ENCODE measurements at regions not wholly inside any gene's neighbourhood (a gene's known extent, or its start where the extent isn't known, plus 50 kb on each side); places are given as distances from the start of the nearest gene placed in this dataset.

DNA sequence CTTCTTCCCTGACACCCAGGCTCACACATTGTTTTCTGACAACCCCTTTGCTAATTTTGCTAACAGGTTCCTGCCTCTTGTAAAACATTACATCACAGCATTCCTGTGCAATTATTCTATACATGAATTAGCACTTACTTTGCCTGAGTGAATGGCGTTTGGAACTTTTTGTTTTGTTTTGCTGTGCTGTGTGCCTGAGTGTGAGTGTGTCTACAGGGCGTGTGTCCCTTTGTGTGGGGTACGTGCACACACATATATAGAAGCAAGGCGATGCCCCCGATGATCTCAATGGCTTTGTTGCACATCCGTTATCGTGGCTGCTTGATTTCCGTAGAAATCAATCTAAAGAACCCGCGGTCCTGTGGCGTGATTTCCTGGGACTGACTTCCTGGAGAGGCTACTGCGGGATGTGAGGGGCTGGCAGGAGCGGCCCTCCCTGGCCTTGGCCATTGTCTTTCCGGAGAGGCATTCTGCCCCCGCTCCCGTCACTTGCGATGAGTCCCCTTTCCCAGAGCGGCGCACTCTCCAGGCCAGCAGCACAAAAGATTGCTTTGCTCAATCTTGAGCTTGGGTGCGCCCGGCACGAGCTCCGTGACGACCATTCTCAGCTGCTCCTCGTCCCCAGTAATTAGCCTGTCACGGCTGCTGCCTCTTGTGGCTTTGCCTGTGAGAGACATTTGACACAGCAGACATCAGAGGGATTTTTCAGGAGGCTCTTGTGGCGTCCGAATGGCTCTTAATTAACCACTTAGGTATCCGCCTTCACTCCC is 398.1 kb upstream of the IRX1 start:
- DNase-seq (ENCODE audit: low read depth) = no peak

DNA sequence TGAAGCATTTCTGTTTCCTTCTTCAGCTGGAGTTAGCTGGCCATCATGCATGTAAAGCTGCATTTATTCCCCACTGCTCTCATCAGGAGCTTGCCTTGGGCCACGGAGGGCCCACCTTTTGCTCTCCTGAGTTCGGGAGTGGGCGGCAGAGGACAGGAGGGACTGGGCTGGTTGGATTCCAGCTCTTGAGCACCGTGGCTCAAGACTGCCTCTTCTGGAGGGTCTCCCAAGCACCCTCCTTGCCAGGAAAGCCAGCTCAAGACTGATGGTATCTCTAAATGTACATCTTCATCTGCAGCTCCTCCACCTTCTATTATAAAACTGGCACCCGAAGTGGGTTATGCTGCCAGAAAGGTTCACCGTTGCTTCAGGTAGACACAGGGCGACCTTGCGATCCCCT is 399.6 kb upstream of the IRX1 start:
- no peak for DNase-seq (ENCODE audit: low read depth)

DNA sequence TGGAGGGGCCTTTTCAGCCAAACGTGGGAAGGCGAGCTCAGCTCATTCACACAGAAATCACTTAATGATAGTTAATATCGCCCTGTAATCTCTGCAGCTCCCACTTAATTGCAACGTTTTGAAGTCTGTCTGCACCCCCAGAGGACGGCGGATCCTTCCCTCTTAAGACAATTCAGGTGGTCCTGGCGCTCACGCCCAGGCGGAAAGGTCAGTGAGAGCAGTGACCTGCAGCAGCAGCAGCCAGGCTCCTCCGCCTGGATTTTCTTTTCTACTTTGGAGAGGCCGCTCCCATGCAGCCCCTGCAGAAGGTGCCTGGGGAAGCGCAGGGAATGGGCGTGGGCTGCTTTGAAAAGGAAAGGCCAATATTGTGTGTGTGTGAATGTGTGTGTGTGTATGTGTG is 400.9 kb upstream of the IRX1 start:
- no peak for DNase-seq (ENCODE audit: low read depth)

DNA sequence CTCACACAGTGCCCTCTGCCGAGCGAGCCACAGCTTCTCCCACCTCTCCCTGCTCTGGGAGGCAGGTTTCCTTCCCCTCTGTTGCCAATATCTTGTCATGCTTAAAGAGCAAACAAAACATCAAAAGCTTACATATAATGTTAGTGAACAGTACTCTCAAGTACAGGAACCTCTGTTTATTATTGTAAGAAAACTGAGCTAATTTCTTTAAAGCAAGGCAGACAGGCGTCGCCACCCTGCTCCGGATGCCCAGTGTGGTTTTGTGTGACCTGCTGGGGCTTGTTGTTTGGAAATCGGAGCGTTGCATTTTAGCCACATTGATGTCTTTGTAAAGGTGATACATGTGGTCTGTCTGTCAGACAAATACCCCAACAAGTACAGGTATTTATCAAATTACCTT is 401.4 kb upstream of the IRX1 start:
- DNase-seq (ENCODE audit: low read depth) = no peak

DNA sequence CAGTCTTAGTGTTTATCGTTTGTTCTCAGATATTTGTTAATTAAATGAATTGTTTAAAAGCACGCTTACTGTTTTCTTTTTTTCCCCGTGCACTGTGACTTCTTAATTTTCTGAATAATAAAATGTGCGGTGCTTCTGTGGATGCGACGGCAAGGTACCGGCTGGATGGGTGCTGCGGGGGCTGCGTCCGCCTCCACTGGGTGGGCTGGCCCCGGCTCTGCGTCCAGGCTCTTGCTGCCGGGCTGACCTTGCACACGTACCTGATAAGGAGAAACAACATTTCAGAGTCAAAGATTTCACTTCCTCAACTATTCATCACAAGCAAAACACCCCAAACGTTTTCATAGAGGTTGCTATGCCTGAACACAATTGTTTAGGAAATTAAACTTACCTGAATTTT is 404.0 kb upstream of the IRX1 start:
- DNase-seq (ENCODE audit: low read depth) = no peak

DNA sequence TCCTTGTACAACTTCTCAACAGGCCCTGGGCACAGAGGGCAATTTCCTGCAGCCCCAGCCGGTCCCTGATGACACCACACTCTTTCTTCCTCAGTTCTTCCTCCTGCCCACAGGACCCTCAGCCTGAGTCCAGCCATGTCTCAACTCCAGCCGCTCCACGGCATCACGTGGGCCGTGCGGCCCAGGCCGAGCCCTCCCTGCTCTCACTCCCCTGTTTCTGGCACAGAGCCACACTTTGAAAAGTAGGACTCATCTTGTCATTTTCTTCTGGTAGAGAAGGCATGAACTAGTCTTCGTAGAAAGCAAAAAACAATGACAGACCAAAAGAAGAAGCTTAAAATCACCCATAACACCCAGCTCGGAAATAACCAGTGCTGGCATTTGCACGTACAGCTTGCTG is 404.7 kb upstream of the IRX1 start:
- DNase-seq (ENCODE audit: low read depth) = no peak

DNA sequence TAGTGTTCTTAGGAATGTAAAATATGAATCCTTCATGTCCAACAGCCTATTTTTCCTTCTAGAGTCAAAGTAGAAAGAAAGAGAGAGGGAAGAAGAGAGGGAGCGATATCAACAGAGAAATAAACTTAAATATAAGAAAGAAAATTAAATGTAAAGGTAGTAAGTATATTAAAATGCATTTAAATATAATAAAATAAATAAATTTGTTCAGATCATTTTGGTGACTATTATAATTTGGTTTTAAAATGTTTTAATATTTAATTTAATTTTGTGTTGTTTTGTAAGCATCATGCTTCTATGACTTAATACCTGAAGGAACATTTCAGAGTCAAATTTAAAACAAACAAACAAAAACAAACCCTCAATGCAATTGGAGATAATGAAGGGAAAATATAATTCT is 405.2 kb upstream of the IRX1 start:
- DNase-seq (ENCODE audit: low read depth) = no peak

DNA sequence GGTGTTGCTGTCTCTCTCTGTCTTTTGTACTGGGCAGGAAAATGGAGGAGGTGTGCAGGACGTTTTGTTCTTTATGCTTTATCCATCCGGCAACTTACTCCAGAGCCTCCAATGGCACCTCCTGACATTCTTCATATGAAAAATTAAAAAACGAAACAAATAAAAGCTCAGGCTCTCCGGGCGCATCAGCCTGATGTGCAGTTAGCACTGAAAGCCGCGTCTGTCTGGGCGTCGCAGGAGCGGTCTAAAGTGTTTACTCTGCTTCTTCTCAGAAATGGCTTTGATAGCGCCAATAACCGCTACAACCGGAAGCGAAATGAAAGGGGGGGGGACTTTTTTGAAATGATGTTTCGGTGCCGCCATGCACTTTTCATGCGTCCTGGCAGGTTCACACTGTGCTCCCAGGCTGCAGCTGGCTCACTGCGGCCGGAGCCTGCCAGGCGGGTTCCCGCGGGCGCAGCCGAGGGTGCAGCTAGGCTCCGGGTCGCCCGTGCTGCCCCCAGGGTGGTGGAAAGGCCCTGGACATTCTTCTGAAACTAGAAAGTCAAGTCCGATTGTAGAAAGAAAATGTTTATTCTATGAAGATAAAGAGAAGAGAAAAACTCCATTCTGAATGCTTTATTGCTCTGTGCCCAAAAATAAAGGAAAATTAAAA is 407.7 kb upstream of the IRX1 start:
- no peak for DNase-seq (ENCODE audit: low read depth)

DNA sequence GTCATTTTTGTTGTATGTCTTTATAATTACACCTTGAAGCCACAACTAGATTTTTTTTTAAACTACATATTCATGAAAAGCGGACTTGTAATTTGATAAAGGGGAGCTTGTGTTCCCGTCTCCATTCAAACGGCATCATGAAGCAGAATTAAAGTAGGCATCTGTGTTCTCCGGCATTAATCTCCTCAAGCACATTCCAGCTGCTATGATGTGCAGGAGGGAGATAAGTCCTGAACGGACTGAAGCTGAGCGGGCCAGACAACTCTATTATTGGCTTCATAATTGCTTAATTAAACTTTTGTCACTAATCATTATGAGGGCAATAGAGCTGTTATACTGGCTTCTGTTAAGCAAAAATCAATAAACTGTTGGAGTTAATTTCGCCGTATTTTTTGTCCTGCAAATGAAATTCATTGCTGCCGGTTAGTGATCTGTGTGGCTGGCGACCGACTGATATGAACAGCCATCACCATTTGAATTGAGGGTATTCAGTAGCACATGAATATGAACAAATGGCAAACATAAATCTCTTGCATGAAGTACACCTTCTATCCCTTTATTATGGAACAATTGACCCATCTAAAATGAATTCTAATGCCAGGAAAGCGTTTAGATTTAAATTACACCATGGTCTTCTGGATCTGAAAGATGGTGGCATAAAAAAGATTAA is 408.8 kb upstream of the IRX1 start:
- no peak for DNase-seq (ENCODE audit: low read depth)

DNA sequence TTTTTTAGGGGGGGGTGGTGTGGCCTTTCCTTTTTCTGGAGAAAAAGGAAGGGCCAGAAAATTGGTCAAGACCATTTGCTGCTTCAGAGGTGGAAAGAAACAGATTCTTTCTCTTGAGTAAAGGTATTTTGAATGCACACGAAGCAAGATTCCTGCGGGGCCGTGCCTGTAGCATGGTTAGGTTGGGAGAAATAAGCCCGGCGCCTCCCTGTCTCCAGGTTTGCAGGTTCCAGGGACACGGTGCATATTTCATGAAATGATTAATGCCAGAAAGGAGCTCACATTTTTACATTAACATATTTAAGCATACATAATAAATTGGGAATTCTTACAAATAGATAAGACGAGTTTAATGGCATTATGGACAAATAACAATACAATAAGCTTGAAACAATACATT is 409.5 kb upstream of the IRX1 start:
- no peak for DNase-seq (ENCODE audit: low read depth)

DNA sequence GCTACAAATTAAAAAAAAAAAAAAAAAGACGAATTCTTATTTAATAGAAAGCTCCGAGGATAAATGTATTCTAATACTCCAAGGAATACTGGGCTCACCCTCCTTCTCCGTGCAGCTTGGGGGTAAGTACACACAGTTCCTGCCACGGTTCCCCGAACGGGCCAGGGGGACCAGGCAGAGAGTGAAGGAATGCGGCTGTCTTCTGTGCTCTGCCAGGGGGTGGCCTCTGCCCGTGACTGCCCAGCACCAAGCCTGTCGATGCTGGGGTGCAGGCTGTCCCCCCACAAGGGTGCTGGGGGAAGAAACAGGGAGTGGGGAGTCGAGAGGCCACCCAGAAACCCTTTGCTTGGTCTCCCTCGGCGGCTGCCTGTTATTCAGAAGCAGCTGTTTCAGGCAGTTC is 410.1 kb upstream of the IRX1 start:
- no peak for DNase-seq (ENCODE audit: low read depth)

DNA sequence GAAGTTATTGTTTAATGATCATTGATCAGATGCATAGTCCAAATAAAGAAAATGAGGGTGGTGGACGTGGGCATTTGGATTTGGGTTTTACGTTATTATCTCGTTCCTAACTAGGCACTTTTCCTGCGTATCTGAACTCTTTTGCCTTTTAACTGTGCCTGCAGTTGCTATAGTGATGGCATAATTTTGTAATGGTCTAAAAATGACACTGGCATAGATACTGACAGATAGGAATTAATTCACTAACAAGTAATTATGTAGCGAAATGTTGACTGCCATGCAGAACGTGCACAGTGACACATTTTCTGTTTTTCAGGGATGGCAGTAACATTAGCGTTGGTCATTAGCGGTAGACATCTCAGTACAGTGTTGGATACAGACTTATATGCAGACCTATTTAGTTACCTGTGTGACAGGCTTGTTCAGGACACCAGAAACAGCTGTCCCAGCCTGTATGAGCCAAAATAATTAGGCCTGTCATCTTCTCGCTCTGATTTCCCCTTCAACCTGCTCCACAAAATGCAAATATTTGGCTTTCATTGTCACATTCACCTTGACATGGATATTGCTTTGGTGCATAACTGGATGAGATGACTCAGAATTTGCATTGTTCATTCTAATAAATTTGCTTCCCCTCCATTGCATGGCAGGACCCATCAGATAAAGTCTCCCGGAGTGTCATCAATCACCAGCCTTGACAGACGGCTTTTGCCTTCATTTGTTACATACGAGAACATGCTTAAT is 413.3 kb upstream of the IRX1 start:
- no peak for DNase-seq (ENCODE audit: low read depth)

DNA sequence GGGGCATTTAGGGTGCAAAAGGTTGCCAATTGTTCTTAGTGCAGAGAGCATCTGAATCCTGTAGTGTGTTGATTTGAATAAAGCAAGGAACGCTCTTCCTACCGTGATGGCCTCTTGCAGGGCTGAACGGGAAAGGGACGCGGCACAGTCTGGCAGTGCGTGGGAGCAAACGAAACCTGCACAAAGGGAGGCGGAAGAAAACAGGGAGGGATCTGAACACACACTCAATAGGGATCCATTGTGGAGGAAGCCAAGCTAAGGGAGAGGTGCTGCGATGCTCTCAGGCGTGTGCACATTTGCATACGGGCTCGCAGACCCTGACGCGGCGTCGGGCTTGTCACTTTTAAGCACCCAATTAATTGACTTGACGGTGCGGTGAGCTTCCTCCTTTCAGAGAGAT is 414.0 kb upstream of the IRX1 start:
- DNase-seq (ENCODE audit: low read depth) = no peak

DNA sequence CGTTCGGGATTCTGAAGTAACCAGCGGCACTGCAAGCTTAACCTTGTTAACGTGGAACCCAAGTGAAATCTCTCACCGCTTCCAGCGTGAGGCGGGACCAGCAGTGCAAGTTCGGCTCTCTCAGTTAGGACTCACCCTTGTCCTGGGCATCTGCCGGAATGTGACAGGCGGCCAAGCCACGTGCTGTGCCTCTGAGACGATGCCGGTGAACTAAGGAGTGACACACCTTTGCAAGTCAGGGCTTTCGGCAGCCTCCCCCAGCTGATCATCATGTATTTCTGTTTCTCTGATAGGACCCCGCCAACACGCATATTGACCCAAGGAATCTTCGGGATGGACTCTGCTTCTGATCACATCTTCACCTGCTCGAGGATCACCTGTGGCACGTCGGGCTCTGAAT is 415.0 kb upstream of the IRX1 start:
- no peak for DNase-seq (ENCODE audit: low read depth)

DNA sequence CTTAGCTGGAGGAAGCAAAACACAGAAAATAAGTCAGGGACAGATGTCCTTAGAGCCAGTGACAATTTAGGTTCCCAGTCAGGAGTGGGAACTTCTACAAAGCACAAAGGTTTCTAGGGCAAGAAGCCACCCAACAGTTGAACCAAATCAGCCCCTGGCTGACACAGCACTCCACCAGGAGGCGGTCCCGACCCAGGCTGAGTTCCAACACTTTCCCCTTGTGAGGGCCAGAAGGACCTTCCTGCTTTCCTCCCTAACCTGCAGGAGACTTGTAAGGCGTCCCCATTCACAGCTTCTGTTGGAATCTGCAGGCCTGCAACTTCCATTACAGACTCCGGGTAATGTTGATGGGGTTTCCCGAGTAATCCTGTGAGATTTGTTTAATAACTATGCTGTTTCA is 416.4 kb upstream of the IRX1 start:
- DNase-seq (ENCODE audit: low read depth) = no peak

DNA sequence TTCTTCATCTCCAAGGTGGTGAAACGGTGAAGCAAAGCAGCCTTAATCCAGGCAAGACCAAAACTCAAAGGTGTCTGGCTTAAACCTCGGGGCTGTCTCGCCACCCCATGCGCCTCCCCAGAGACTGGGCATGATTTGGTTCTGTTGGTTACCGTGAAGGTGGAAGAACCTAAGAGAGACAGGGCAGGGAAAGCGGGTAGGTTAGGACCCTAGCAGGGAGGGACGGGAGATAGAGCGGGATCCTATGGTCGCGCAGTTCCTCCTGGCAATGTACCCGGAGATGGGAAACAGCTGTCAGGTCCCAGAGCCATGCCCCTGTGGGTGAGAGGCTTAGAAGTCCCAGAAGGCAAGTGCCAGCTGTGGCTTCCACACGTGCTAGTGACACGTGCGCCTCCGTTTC is 418.3 kb upstream of the IRX1 start:
- DNase-seq (ENCODE audit: low read depth) = no peak

DNA sequence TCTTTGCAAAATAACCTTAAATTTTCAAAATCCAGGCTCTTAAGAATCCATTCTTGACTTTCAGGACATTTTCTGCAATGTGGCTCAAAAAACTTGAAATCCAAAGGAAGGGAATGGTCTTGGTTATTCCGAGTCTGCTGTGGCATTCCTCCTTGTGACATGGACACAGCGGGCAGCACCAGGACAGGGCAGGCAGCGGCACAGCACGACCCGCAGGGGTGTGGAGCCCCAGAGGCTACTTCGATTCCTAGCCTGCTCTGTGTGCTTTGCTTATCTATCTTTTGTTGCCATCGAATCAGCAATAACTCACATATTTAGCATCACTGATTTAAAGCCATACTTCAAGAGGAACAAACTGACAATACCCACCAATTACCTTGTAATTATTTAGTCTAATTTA is 420.2 kb upstream of the IRX1 start:
- no peak for DNase-seq (ENCODE audit: low read depth)

DNA sequence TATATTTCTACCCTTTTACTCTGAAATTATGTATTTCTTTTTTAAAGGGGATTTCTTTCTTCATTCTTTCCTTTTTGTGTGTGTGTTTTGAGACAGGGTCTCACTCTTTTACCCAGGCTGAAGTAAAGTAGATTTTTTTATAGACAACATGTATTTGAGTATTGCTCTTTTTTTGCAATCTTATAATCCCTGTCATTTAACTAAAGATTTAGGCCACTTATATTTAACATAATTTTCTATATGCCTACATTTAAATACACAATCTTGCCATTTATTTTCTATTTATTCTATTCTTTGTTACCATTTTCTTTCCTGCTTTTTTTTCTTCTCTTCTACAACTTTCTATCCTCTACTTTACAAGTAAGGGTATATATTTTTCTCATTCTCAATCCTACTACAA is 416.0 kb upstream of the IRX2 start:
- no peak for DNase-seq (ENCODE audit: low read depth)

DNA sequence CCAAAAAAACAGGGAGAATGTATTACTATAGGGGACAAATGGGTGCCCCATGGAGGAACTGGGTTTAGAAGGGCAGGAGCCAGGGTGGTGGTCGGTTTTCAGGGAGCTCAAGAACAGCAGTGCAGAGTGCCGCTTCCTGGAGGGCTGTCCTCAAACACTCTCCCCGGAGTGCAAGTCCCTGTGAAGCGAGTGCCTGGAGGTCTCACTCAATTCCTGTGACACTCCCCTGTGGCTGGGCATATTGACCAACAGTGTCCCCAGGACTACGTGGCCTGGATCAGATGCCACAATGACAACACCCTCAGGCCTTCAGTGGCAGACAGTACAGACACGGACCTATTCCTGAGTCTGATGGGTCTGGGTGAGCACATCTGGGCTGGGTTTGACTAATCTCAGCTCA is 412.1 kb upstream of the IRX2 start:
- no peak for DNase-seq (ENCODE audit: low read depth)

DNA sequence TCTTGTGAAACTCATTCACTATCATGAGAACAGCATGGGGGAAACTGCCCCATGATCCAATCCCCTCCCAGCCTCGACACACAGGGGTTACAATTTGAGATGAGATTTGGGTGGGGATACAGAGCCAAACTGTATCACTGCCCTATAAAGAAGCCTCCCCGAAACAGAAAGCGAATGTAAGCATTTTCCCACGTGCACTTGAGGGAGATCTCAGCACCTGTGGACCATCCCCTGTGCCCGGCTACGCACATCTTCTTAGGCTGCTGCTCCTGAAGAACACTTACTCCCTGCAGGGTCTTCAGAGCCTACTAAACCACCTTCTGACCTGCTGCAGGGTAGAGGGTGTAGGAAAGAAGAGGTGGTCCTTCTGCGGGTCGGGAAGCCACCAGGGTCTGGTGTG is 410.2 kb upstream of the IRX2 start:
- DNase-seq (ENCODE audit: low read depth) = no peak

DNA sequence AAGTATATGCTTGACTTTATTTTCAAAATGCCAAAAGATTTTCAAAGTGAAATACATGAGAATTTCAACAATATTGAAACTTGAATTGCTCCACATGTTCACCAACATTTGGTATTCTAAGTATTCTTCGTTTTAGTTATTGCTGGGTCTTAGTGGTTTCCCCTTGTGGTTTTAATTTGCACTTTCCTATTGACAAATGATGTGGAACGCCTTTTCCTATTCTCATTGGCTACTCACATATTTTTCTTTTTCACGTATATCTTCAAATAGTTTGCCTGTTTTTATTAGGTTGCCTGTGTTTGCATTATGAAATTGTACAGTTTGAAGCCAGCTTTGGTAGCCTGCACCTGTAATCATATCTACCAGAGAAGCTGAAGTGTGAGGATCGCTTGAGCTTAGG is 405.7 kb upstream of the IRX2 start:
- no peak for DNase-seq (ENCODE audit: low read depth)

DNA sequence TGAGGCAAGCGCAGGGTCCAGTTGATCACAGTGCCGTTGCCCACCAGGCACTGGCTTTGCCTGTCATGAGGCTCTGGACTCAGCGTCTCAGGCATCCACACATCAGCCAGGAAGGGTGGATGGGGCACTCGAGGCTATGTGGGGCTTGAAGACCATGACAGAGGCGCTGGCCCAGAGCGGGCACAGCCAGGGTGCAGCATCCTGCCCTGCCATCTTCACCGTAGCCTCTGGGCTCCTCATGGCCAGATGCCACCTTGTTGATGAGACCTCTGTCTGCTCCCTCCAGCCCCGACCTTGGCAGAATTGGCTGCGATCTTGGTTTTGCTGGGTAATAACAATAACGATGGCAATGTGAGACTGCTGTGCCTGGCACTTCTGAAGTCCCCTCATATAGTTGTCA is 404.2 kb upstream of the IRX2 start:
- DNase-seq (ENCODE audit: low read depth) = no peak

Data from HT1080 (cell line).